Activated T-cell treated with anti-CD3 and anti-CD28 coated beads, Interleukin-2, amount 50 U/mL, for 4 hours (primary cell): ENCODE measurements at regions not wholly inside any gene's neighbourhood (a gene's known extent, or its start where the extent isn't known, plus 50 kb on each side); places are given as distances from the start of the nearest gene placed in this dataset.

Source experiments
- ATAC-seq, 2 donors: fragments of 200-7000 bp; cut with Tn5 transposase; one replicate each; pipeline ENCODE4 v1.10.0; 2021
- DNase-seq: peaks from one replicate; pipeline ENCODE4 v3.0.0-alpha.2; 2020
- H3K27me3 Mint-ChIP-seq: one replicate; pipeline ENCODE4 v1.8.0; 2021; ENCODE audit warnings: low read depth, mixed read lengths
- H3K36me3 Mint-ChIP-seq: one replicate; pipeline ENCODE4 v1.8.0; 2022; ENCODE audit warnings: mixed read lengths; ENCODE audit not compliant: insufficient read depth
- H3K4me1 Mint-ChIP-seq: one replicate; pipeline ENCODE4 v1.8.0; 2021; ENCODE audit warnings: low read depth, mixed read lengths
- H3K4me3 Mint-ChIP-seq: one replicate; pipeline ENCODE4 v1.8.0; 2021; ENCODE audit warnings: mild to moderate bottlenecking, moderate library complexity, mixed read lengths
- H3K9me3 Mint-ChIP-seq: one replicate; pipeline ENCODE4 v1.8.0; 2021; ENCODE audit warnings: mixed read lengths

GRCh38 chr19:28883241-28883693 is 329.7 kb downstream of the UQCRFS1 start:
- H3K4me3 Mint-ChIP-seq: no peak overlapping the region
- H3K9me3 Mint-ChIP-seq: no peaks in the 10 kb centered on the region
- peaks cover 5% of the 10 kb centered on the region for H3K27me3 Mint-ChIP-seq

GRCh38 chr19:28882818-28883217 is 330.1 kb downstream of the UQCRFS1 start:
- H3K4me3 Mint-ChIP-seq: no peak overlapping the region
- H3K27me3 Mint-ChIP-seq: peaks cover 5% of the 10 kb centered on the region
- no peaks in the 10 kb centered on the region for H3K36me3 Mint-ChIP-seq
- no peak for DNase-seq
- no peaks in the 10 kb centered on the region for H3K9me3 Mint-ChIP-seq
- ATAC-seq: no peak
- H3K4me1 Mint-ChIP-seq: no peaks in the 10 kb centered on the region

More at GRCh38 chr19:28883241-28883693, 329.7 kb downstream of the UQCRFS1 start:
- Mint-ChIP-seq H3K36me3 (no peaks in the 10 kb centered on the region), H3K4me1 (no peaks in the 10 kb centered on the region)
- DNase-seq (no peak), ATAC-seq (no peak)

GRCh38 chr19:28881616-28882015 is 331.3 kb downstream of the UQCRFS1 start:
- Mint-ChIP-seq H3K27me3 (peaks cover 5% of the 10 kb centered on the region), H3K4me3 (no peak overlapping the region), H3K9me3 (no peaks in the 10 kb centered on the region), H3K36me3 (no peaks in the 10 kb centered on the region), H3K4me1 (no peaks in the 10 kb centered on the region)
- no peak for DNase-seq
- no peak for ATAC-seq

- peaks cover 5% of the 10 kb centered on the region for H3K27me3 Mint-ChIP-seq
- H3K4me3 Mint-ChIP-seq: no peak overlapping the region
- no peaks in the 10 kb centered on the region for H3K36me3 Mint-ChIP-seq
- ATAC-seq (no peak), DNase-seq (no peak)
- no peaks in the 10 kb centered on the region for H3K9me3 Mint-ChIP-seq
- no peaks in the 10 kb centered on the region for H3K4me1 Mint-ChIP-seq
Observed at GRCh38 chr19:28880735-28881401, 332.1 kb downstream of the UQCRFS1 start.

- Mint-ChIP-seq H3K36me3 (no peaks in the 10 kb centered on the region), H3K4me1 (no peaks in the 10 kb centered on the region), H3K27me3 (peaks cover 3% of the 10 kb centered on the region), H3K4me3 (no peak overlapping the region), H3K9me3 (no peaks in the 10 kb centered on the region)
- peak; percentile 26 for DNase-seq
- ATAC-seq: peak in 1 of 2 donors; percentile 63
Observed at GRCh38 chr19:28878862-28879566, 333.9 kb downstream of the UQCRFS1 start.

GRCh38 chr19:28876609-28877123 is 336.3 kb downstream of the UQCRFS1 start:
- H3K4me3 Mint-ChIP-seq: no peak overlapping the region
- no peak for DNase-seq
- H3K9me3 Mint-ChIP-seq: no peaks in the 10 kb centered on the region
- H3K27me3 Mint-ChIP-seq: peaks cover 1% of the 10 kb centered on the region
- no peak for ATAC-seq
- no peaks in the 10 kb centered on the region for H3K4me1 Mint-ChIP-seq
- H3K36me3 Mint-ChIP-seq: no peaks in the 10 kb centered on the region

GRCh38 chr19:28874742-28875141 is 338.2 kb downstream of the UQCRFS1 start:
- H3K36me3 Mint-ChIP-seq: no peaks in the 10 kb centered on the region
- DNase-seq (no peak), ATAC-seq (no peak)
- H3K4me1 Mint-ChIP-seq: no peaks in the 10 kb centered on the region
- no peaks in the 10 kb centered on the region for H3K27me3 Mint-ChIP-seq
- no peak overlapping the region for H3K4me3 Mint-ChIP-seq
- no peaks in the 10 kb centered on the region for H3K9me3 Mint-ChIP-seq

GRCh38 chr19:28873301-28873700 is 339.6 kb downstream of the UQCRFS1 start:
- DNase-seq: no peak
- no peaks in the 10 kb centered on the region for H3K36me3 Mint-ChIP-seq
- no peaks in the 10 kb centered on the region for H3K4me1 Mint-ChIP-seq
- no peaks in the 10 kb centered on the region for H3K27me3 Mint-ChIP-seq
- no peaks in the 10 kb centered on the region for H3K9me3 Mint-ChIP-seq
- no peak for ATAC-seq
- H3K4me3 Mint-ChIP-seq: no peak overlapping the region

GRCh38 chr19:28871099-28871725 is 341.7 kb downstream of the UQCRFS1 start:
- no peak for ATAC-seq
- Mint-ChIP-seq H3K27me3 (no peaks in the 10 kb centered on the region), H3K4me1 (no peaks in the 10 kb centered on the region), H3K36me3 (no peaks in the 10 kb centered on the region), H3K9me3 (no peaks in the 10 kb centered on the region), H3K4me3 (no peak overlapping the region)
- DNase-seq: no peak

GRCh38 chr19:28869459-28869858 is 343.5 kb downstream of the UQCRFS1 start:
- H3K4me3 Mint-ChIP-seq: no peak overlapping the region
- H3K4me1 Mint-ChIP-seq: no peaks in the 10 kb centered on the region
- no peaks in the 10 kb centered on the region for H3K36me3 Mint-ChIP-seq
- no peak for DNase-seq
- no peaks in the 10 kb centered on the region for H3K9me3 Mint-ChIP-seq
- no peaks in the 10 kb centered on the region for H3K27me3 Mint-ChIP-seq
- peak in 1 of 2 donors; percentile 23 for ATAC-seq

GRCh38 chr19:28868836-28869235 is 344.1 kb downstream of the UQCRFS1 start:
- DNase-seq (no peak), ATAC-seq (no peak)
- H3K4me3 Mint-ChIP-seq: no peak overlapping the region
- H3K36me3 Mint-ChIP-seq: no peaks in the 10 kb centered on the region
- H3K27me3 Mint-ChIP-seq: no peaks in the 10 kb centered on the region
- no peaks in the 10 kb centered on the region for H3K9me3 Mint-ChIP-seq
- no peaks in the 10 kb centered on the region for H3K4me1 Mint-ChIP-seq

- Mint-ChIP-seq H3K36me3 (no peaks in the 10 kb centered on the region), H3K4me1 (no peaks in the 10 kb centered on the region), H3K27me3 (no peaks in the 10 kb centered on the region), H3K9me3 (no peaks in the 10 kb centered on the region), H3K4me3 (no peak overlapping the region)
- no peak for ATAC-seq
- no peak for DNase-seq
Observed at GRCh38 chr19:28867978-28868377, 345.0 kb downstream of the UQCRFS1 start.

- DNase-seq (no peak), ATAC-seq (no peak)
- H3K9me3 Mint-ChIP-seq: no peaks in the 10 kb centered on the region
- H3K36me3 Mint-ChIP-seq: no peaks in the 10 kb centered on the region
- H3K4me1 Mint-ChIP-seq: no peaks in the 10 kb centered on the region
- peaks cover 1% of the 10 kb centered on the region for H3K27me3 Mint-ChIP-seq
- H3K4me3 Mint-ChIP-seq: no peak overlapping the region
Observed at GRCh38 chr19:28864577-28865042, 348.3 kb downstream of the UQCRFS1 start.

- ATAC-seq (no peak), DNase-seq (no peak)
- H3K9me3 Mint-ChIP-seq: no peaks in the 10 kb centered on the region
- no peak overlapping the region for H3K4me3 Mint-ChIP-seq
- H3K4me1 Mint-ChIP-seq: no peaks in the 10 kb centered on the region
- H3K36me3 Mint-ChIP-seq: no peaks in the 10 kb centered on the region
- H3K27me3 Mint-ChIP-seq: peaks cover 1% of the 10 kb centered on the region
Observed at GRCh38 chr19:28864024-28864503, 348.9 kb downstream of the UQCRFS1 start.
